ENCODE measurements at regions not wholly inside any gene's neighbourhood (a gene's known extent, or its start where the extent isn't known, plus 50 kb on each side); places are given as distances from the start of the nearest gene placed in this dataset.

DNA sequence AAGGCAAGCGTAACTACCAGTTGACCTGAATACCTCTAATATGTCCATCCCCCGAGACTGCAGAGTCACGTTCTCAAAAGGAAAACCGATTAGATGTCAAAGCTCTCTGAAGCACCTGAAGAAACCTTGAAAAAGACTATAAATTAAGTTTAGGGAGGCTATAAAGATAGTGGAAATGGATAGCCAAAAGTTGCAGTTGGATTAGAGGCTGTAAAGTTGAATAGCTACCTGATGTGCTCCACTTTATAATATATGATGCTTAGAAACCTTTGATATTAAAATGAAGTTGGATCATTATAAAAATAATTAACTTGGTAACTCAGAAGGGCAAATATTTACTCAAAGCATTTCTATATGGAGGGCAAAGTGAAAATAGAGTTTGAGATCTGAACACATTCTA, 506.6 kb upstream of the AGA start:
- Mint-ChIP-seq H3K36me3 (no peaks in the 10 kb centered on the region), H3K9me3 (peaks cover 0 to 4% (median 1%) of the 10 kb centered on the region in 3 donors), H3K27me3 (no peaks in the 10 kb centered on the region), H3K4me1 (no peaks in the 10 kb centered on the region), H3K4me3 (no peak overlapping the region), H3K27ac (no peak overlapping the region)

DNA sequence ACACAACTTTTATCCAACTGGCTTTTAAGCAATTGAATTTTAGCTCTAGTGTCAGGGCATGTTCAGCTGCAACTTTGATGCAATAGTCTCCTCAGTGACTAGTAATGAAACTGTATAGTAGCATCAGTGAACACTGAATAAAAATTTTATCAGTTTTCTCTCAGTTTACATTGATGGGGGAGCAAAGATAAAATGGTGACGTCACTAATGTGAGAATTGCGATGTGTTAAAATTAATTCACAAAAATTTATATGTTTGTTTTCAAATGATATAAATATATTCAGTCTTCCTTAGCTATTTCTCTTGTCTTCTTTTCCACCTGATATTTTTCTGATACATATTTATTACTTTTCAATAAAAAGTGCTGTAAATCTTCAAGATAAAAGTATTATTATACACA, 508.8 kb upstream of the AGA start:
- H3K36me3 Mint-ChIP-seq, result no peaks in the 10 kb centered on the region
- H3K27me3 Mint-ChIP-seq, result no peaks in the 10 kb centered on the region
- H3K9me3 Mint-ChIP-seq, result peaks cover 1 to 4% (median 2%) of the 10 kb centered on the region in 3 donors
- no peaks in the 10 kb centered on the region for H3K4me1 Mint-ChIP-seq
- H3K27ac Mint-ChIP-seq, result no peak overlapping the region
- H3K4me3 Mint-ChIP-seq, result no peak overlapping the region

DNA sequence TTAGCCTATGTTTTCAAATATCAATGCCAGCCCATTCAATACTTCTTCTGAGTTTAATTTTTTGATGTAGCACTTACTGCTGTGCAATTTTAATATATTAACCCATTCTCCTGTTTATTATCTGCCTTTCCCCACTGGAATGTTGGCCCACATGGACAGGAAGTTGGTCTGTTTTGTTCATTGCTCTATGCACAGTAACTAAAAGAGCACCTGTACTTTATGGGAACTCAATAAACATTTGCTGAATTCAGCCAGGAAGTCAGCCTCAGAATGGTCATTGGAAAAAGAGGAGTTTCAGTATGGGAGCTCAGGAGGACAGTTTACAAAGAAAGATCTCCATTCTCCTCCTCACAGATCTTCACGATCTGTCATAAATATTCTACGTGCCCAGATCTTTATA, 510.5 kb upstream of the AGA start:
- no peaks in the 10 kb centered on the region for H3K36me3 Mint-ChIP-seq
- peaks cover under 1 to 2% (median 1%) of the 10 kb centered on the region in 3 donors for H3K9me3 Mint-ChIP-seq
- no peaks in the 10 kb centered on the region for H3K4me1 Mint-ChIP-seq
- H3K27ac Mint-ChIP-seq, result no peak overlapping the region
- no peak overlapping the region for H3K4me3 Mint-ChIP-seq
- no peaks in the 10 kb centered on the region for H3K27me3 Mint-ChIP-seq

DNA sequence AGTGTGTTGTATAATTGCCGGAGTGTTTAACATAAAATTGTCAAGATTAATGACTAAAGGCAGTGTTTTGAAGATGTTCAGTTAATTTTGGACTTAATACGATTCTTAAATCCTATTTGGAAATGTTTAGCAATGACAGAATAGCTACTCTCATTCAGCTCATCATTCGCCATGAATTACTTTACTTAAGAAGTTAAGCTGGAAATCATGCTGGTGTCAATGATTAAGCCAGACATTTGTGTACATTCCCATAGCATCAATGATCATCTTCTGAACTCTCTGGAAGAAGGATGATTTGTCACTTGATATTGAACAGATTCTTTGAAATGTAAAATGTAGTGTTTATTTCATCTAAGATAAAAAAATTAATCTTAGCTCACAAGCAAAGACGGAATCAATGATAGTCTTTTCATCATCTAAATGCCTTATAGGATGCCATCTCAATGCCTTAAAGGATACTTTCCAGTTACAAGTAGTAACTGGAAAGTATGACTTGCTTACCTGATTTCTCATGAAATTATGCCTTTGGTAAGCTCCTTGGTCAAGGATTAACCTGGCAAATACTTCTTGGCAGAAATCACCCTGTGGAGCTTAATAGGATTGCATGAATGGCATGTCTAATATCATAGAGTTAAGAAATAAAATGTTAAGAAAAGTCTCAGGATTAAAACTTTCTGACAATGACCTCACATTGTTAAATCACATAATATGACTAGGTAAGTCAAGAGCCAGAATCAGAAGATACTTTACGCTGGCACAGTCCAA, 515.5 kb upstream of the AGA start:
- Mint-ChIP-seq H3K27ac (no peak overlapping the region), H3K4me1 (no peaks in the 10 kb centered on the region), H3K36me3 (no peaks in the 10 kb centered on the region), H3K4me3 (no peak overlapping the region), H3K27me3 (no peaks in the 10 kb centered on the region), H3K9me3 (peaks cover 0 to 3% (median 2%) of the 10 kb centered on the region in 3 donors)

DNA sequence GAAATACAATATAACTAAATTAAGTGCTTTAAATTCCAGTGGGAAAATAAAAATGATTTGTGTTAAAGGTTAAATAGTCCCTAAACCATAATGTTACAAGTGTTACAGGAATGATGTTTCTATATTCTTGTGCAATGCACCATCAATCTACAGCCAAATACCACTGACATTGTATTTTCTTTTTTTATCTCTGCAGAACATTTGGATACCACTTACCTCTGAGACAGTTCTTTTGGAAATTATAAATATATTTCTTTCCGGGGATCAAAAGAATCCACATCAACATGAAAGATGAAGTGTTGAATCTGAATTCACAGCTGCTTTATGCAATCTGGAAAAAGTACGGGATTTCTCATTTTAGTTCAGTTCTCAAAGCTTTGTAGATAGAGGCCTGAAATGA, 518.3 kb upstream of the AGA start:
- Mint-ChIP-seq H3K4me1 (no peaks in the 10 kb centered on the region), H3K4me3 (no peak overlapping the region), H3K27me3 (no peaks in the 10 kb centered on the region)

DNA sequence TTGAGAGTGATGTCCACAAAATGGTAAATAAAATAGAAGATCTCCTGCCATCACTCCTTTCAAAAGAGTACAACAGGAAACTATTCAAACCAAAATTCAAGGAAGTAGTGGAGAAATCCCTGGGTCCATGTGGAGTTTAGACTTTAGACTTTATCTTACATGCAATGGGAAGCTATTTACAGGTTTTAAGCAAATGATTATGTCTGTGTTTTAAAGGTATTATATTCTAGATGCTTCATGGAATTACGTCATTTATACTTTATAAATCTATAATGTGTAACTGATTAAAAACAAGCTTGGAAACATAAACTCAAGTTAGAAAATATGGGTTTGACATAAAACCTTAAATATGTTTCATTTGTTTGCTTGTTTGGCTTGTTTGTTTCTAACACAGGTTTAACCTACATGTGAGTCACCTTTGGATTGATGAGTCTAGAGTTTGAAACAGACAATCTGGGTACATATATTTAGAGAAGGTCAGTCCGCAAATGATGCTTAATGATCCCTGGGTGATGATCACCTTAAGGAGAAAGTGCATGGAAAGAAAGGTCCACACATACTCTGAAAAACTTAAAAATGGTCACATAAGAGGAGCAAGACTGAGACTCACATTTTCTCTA, 519.6 kb upstream of the AGA start:
- Mint-ChIP-seq H3K36me3 (no peaks in the 10 kb centered on the region), H3K27me3 (no peaks in the 10 kb centered on the region), H3K27ac (no peak overlapping the region), H3K4me3 (no peak overlapping the region), H3K9me3 (peaks cover 0 to 4% (median 1%) of the 10 kb centered on the region in 3 donors), H3K4me1 (no peaks in the 10 kb centered on the region)

More for the DNA sequence above, 518.3 kb upstream of the AGA start:
- no peaks in the 10 kb centered on the region for H3K36me3 Mint-ChIP-seq
- no peak overlapping the region for H3K27ac Mint-ChIP-seq
- H3K9me3 Mint-ChIP-seq, result peaks cover 0 to 4% (median 1%) of the 10 kb centered on the region in 3 donors

DNA sequence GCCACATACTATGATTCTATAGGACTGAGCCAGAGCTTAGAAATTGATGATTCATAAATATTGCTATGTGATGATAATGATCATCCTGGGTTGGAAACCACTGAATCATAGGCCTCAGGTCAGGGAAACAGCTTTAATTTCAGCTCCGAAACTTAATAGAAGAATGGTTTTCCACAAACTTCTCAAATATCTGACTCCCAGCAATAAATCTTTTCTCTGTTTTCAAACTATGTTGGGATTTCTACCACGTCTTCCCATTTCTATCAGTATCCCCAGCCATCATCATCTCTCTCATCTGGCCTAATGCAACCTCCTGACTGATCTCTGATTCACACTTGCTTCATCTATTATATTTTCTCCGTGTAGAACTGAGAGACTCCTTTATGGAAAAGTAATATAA, 521.8 kb upstream of the AGA start:
- Mint-ChIP-seq H3K36me3 (no peaks in the 10 kb centered on the region), H3K4me1 (no peaks in the 10 kb centered on the region), H3K27ac (no peak overlapping the region), H3K27me3 (no peaks in the 10 kb centered on the region), H3K4me3 (no peak overlapping the region), H3K9me3 (peaks cover 0 to 4% (median 1%) of the 10 kb centered on the region in 3 donors)

DNA sequence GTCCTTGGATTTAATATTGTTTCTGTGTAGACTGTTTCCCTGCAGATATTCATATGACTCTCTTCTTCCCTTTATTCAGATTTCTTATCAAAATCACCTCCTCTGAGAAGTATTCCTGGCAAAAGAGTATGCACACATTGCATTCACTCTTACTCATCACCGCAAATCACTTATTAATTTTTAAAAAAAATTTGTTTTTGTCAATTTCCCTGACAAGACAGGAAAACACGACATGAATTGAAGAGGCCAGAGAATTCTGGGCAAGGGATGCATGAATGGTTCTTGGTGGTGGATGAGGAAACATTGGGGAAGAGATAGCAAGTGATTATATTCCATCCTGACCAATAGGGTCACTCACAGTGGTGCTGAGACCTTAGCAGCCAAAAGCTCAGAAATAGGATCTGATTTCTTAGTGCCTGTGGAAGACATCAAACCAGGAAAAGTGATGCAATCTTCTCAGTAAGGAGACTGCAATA, 522.5 kb upstream of the AGA start:
- Mint-ChIP-seq H3K27me3 (no peaks in the 10 kb centered on the region), H3K27ac (no peak overlapping the region), H3K36me3 (no peaks in the 10 kb centered on the region), H3K9me3 (peaks cover 0 to 4% (median 3%) of the 10 kb centered on the region in 3 donors), H3K4me1 (no peaks in the 10 kb centered on the region), H3K4me3 (no peak overlapping the region)

DNA sequence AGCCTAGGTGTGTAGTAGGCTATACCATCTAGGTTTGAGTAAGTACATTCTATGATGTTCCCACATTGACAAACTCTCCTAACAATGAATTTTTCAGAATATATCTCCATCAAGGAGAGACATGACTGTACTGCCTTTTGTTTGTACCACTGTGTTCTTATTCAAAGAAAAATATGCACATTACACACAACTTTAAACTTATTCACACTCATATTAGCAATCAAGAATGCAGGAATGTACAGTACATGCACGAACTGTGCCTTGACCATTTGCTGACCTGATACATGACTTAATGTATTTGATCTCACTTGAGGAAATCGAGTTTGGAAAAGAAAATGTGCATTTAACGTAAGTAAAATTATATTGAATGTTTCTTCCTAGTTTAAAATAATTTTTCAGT, 525.1 kb upstream of the AGA start:
- Mint-ChIP-seq H3K4me1 (no peaks in the 10 kb centered on the region), H3K4me3 (no peak overlapping the region), H3K27me3 (no peaks in the 10 kb centered on the region), H3K27ac (no peak overlapping the region), H3K9me3 (peaks cover 0 to 7% (median 4%) of the 10 kb centered on the region in 3 donors), H3K36me3 (no peaks in the 10 kb centered on the region)

DNA sequence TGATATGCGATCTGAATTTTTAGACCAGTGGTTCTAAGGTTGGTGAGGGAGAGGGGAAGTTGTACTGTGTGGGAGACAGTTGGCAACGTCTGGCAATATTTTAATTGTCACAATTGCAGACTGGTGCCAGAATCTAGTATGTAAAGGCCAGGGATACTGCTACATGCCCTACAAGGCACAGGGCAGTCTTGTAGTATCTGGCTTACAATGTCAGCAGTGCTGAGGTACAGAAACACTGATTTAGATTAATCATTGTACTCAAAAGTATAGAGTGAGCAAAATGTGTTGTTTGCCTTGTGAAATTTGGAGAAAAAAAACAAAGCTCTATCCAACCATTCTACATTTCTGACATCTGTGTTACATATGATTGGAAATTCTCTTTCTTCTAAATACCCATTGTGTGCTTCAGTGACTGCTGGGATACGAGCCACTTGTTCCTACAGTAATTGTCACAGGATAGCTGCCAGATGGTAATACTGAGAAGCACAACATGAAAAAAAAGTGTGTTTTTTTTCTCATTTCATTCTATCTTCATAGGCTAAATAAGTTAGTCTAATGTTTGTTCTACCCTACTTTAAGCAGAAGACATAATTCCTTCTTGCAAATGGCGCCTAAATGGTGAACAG, 526.7 kb upstream of the AGA start:
- Mint-ChIP-seq H3K36me3 (no peaks in the 10 kb centered on the region), H3K27ac (peak overlapping the region in 1 of 3 donors; percentile 4), H3K9me3 (peaks cover 0 to 7% (median 0%) of the 10 kb centered on the region in 3 donors), H3K27me3 (no peaks in the 10 kb centered on the region), H3K4me3 (no peak overlapping the region), H3K4me1 (no peaks in the 10 kb centered on the region)

DNA sequence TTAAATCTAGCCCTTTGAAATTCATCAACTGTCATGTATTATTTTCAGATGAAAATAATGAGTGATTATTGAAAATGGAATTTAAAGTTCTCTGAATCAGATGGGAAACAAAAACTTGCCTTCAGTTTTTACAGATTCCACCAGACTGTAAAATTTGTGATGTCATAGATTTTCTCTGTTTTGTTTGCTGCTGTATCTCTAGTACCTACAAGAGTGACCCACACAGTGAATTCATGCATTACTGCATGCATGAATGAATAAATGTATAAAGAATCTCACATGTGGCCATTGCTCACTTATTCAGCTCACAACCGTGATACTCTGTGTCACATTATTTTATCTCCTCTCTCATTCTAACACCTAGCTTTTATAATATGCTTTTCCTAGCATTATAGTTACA, 532.2 kb upstream of the AGA start:
- peaks cover 0 to 7% (median 0%) of the 10 kb centered on the region in 3 donors for H3K9me3 Mint-ChIP-seq
- H3K4me1 Mint-ChIP-seq, result no peaks in the 10 kb centered on the region
- no peak overlapping the region for H3K4me3 Mint-ChIP-seq
- no peaks in the 10 kb centered on the region for H3K27me3 Mint-ChIP-seq
- H3K27ac Mint-ChIP-seq, result no peak overlapping the region
- no peaks in the 10 kb centered on the region for H3K36me3 Mint-ChIP-seq

DNA sequence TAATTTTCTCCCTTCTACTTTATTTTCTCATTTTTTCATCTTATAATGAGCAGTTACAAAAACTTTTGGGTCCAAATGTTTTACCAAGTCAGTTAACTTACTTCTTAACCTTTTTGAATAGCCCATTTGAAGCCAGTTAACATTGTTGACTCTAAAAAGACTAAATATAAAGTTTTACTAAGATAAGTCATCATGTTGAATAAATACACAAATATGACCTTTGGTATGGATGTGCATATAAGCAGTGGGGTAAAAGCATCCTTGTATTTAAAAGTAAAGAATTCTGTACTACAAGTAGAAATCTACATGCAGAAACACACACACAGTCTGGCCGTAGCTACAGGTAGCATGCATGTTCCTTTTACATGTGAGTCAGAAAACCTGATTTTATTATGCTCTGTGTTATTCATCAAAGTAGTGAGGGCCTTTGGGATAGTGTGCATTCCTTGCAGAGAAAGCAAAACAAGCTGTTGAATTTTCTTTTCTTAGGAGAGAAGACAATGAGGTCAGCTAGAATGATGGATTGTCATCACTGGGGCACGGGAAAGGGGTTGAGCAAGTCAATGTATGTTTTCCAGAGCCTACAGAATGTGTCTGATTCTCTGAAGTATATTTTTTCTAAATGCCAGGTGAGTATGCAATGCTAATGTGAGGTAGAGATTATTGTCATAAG, 533.2 kb upstream of the AGA start:
- Mint-ChIP-seq H3K4me3 (no peak overlapping the region), H3K27me3 (no peaks in the 10 kb centered on the region), H3K36me3 (no peaks in the 10 kb centered on the region), H3K4me1 (no peaks in the 10 kb centered on the region), H3K9me3 (peaks cover 0 to 2% (median 1%) of the 10 kb centered on the region in 3 donors), H3K27ac (no peak overlapping the region)

DNA sequence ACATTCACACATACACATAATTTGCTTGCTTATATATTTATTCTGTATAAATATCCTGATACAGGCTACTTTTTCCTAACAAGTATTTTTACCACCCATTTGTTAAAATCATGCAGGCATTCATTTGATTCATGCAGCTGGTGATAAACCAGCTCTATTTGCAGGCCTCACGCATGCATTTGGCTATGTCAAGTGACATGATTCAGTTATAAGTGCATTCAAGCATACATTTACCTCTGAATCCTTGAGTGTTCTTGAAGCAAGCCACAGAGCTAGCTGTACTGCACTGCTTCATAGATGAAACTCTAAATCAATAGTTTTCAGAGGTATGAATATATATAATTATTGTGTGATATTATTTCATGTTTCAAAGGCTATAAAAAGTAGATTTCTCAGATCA, 544.0 kb upstream of the AGA start:
- no peaks in the 10 kb centered on the region for H3K4me1 Mint-ChIP-seq
- no peaks in the 10 kb centered on the region for H3K27me3 Mint-ChIP-seq
- H3K9me3 Mint-ChIP-seq, result no peaks in the 10 kb centered on the region
- H3K36me3 Mint-ChIP-seq, result no peaks in the 10 kb centered on the region
- H3K27ac Mint-ChIP-seq, result no peak overlapping the region
- no peak overlapping the region for H3K4me3 Mint-ChIP-seq

DNA sequence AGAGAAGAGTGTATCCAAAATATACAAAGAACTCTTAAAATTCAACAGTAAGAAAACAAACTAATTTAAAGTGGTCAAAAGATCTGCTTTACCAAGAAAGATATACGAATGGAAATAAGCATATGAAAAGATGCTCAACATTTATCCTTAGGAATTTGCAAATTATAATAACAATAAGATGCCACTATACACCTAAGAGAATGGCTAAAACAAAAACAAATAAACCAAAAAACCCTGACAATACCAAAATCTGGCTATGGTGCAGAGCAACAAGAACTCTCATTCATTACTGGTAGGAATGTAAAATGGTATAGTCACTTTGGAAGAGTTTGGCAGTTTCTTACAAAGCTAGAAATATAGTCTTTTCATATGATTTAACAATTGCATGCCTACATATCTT, 545.7 kb upstream of the AGA start:
- Mint-ChIP-seq H3K9me3 (no peaks in the 10 kb centered on the region), H3K36me3 (no peaks in the 10 kb centered on the region), H3K4me1 (no peaks in the 10 kb centered on the region), H3K27ac (no peak overlapping the region), H3K27me3 (no peaks in the 10 kb centered on the region), H3K4me3 (no peak overlapping the region)

DNA sequence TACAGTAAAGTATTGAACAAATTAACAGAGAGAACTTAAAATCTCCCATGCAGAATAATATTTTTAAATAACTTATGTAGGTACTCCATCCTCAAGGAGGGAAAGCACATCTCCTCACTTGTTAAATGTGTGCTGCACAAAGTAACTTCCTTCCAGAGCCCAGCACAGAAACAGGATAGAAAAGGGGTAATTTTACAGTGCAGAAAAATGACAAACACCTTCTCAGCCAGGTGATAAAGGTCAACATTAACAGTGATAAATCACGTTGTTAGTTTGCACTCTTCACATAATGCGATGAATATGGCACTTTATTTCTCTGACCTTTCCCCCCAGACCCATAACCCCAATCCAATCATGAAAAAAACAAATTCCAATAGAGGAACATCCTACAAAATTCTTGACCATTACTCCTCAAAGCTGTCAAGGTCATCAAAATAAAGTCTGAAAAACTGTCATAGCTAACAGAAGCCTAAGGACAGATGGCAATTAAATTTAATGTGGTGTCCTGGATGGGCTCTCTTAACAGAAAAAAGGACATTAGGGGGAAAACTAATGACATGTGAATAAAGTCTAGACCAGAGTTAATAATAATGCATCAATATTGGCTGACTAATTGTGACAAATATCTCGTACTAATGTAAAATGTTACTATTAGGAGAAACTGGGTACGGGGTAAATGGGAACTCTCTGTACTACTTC, 547.4 kb upstream of the AGA start:
- H3K27me3 Mint-ChIP-seq, result no peaks in the 10 kb centered on the region
- no peak overlapping the region for H3K27ac Mint-ChIP-seq
- no peak overlapping the region for H3K4me3 Mint-ChIP-seq
- no peaks in the 10 kb centered on the region for H3K4me1 Mint-ChIP-seq
- no peaks in the 10 kb centered on the region for H3K36me3 Mint-ChIP-seq
- H3K9me3 Mint-ChIP-seq, result no peaks in the 10 kb centered on the region

Data from IgD-negative memory B cell (primary cell).